Stimulated activated CD4-positive, alpha-beta T cell treated with anti-CD3 and anti-CD28 coated beads, TNF-alpha, amount 100 ng/mL, for 48 hours (primary cell): ENCODE measurements at regions not wholly inside any gene's neighbourhood (a gene's known extent, or its start where the extent isn't known, plus 50 kb on each side); places are given as distances from the start of the nearest gene placed in this dataset.
"Not testable (repeated sequence)": the region's sequence is repeated elsewhere in the genome, so short reads cannot be mapped to it uniquely, and the experiment has no call there.

ENCODE experiments used
- DNase-seq, 3 donors: peaks; one replicate each; pipeline ENCODE4 v3.0.0-alpha.2; 2020; ENCODE audit warnings: low read depth in 3 of 3

DNA sequence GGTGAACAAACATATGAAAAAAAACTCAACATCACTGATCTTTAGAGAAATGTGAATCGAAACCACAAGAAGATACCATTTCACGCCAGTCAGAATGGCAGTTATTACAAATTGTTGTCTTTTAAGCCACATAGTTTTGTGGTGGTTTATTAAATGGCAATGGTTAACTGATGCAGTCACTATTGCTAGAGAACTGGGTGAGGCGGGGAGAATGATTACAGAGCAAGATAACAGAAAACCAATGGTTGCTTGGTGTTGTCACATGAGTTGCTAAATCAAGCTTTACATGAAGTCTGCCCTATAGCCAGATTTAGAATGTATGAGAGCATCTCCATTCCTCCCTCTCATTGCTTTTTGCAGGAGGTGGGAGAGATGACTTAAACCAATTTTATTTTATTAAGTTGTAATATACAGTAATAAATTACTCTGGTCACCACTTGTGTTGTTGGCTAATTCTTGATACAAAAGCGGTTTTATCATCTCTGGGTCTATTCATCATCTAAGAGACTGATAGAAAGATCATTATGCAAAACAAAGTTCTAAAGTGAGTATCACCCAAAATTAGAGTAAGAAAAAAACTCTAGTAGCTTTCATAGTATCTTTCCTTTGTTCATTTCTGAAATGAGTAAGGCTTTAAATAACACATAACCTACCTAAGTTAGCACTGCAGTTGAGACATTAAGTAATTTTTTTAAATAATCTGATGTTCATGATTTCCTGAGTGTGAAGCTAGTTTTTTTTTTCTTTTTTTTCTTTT, 859.5 kb downstream of the STIM2 start:
- no peak for DNase-seq

- no peak for DNase-seq
Observed at GRCh38 chr4:27721193-27721592, 860.6 kb downstream of the STIM2 start.

GRCh38 chr4:27728892-27729291, 868.3 kb downstream of the STIM2 start:
- DNase-seq, result no peak

DNA sequence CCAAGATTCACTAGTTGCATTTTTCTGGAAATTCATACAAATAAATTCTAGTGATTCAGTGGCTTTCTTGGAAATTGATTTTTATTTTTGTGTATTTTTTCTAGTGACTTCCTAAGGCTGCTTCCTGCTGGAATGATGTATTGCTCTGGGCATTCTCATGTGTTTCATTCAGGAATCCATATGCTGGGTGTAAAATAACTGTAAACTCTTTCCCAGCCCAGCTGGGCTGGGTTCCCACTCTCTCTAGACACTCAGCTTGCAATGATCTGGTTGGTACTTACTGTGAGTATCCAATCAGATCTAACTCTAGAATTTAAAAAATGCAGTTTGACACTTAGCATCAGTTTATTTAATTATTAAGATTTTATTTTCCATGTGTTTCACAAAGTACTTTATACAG, 882.2 kb downstream of the STIM2 start:
- DNase-seq, result no peak

DNA sequence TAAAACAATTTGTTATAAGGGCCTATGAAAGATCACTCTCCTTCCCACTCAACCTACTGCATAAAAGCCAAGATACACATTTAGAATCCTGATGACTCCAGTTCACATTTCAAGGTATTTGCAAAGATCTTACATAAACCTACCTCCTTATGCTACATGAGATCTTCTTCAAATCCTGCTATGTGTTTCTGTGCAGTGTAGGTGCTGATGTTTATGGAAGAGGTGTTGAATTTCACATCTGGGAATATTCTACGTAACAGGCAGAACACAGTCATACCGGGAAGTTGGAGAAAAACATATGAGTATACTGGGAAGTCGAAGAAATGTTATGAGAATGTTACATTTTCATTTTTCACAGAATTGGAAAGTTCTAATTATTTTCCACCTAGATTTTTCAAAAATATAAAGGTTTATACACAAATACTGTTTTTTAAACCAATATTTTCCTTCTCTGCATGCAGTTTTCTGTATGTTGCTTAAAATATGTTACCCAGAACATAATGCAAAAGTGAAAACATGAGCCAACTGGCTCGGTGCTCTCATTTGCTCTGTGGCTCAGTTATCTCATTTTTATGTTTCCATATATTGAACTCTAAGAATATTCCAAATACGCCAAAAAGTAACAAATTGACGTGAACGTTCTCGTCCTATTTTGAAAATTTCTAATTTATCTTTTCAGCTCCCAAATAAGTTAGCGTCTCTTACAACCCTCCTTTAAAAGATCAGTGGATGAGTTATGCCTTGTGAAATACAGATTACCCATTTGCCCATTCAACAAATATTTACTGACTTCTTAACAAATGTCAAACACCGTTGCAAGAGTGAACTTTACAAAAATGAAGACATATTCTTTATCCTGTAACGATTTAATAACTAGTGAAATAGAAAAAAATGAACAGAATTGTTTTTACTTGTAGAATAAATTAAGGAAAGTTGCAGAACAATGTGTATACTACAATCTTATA, 899.3 kb downstream of the STIM2 start:
- DNase-seq, result no peak

GRCh38 chr4:27763830-27764525, 903.3 kb downstream of the STIM2 start:
- no peak for DNase-seq

- no peak for DNase-seq
Observed at GRCh38 chr4:27764526-27764837, 903.8 kb downstream of the STIM2 start.

GRCh38 chr4:27770895-27771294, 910.3 kb downstream of the STIM2 start:
- DNase-seq, result no peak

DNA sequence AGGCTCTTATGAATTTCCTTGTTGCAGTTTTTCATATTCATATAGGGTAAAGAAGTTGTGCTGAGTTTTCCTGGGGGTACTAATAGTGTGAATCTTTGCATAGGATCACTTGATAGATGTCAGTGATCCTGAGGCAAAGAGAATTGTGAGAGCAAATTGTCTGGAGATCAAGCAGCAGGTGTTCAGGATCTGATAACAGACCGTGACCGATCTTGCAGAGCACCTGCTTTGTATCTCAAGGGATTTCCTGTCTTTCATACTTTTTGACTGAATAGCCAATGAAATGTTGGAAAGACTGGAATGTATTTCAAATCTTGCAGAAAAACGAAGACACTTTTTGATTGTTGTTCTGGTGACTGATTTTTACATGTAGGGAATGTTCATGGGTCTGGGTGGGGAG, 914.5 kb downstream of the STIM2 start:
- no peak for DNase-seq

DNA sequence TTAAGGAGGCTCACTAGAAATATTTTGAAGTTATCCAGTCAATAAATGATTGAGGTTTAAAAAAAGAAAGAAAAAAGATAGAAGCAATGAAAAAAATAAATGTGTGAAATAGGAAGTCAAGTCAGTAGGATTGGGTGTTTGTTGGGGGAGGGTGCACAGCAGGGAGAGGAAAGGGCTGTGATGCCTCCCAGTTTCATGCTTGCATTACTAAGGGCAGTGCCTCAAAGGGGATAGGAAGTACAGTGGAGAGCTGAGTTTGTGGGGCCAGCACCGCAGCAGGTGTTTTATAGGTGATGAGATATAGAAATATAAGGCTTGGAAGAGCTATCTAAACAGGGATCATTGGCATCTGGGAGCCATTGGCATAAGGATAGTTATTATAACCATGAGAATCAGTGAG, 919.2 kb downstream of the STIM2 start:
- no peak for DNase-seq

- DNase-seq, result no peak
Observed at GRCh38 chr4:27787195-27787594, 926.6 kb downstream of the STIM2 start.

DNA sequence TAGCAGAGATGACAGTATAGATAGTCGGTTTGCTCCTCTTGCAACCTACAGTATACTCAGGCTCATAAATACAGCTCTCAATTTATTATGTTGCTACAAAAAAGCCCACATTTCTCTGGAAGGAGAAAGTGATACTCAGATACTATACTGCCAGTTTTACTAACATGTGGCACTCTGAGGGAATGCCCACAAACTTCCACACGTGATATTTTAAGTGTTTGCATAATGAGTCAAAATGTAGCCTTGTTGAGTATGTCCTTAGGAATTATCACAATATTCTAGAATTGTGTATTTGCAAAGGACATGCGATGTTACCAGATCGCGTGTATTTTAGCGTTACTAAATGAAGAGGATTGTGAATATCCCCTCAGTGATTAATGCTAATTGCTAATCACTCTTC, 929.1 kb downstream of the STIM2 start:
- no peak for DNase-seq

DNA sequence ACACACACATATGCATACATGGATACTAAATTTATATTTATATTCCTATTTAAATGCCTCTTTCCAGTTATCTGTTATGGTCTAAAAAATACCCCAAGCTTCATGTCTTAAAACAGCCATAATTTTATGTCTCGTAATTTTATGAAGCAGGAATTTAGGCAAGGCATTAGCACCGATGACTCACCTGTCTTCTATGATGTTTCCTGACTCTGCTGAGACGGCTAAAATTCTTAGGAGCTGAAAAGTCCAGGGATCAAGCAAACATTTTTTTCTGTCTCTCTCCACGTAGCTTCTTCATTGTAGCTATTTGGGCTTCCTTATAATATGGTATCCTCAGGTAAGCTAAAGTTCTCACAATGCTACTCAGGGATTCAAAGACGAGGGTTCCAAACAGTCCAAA, 930.3 kb downstream of the STIM2 start:
- DNase-seq, result no peak

DNA sequence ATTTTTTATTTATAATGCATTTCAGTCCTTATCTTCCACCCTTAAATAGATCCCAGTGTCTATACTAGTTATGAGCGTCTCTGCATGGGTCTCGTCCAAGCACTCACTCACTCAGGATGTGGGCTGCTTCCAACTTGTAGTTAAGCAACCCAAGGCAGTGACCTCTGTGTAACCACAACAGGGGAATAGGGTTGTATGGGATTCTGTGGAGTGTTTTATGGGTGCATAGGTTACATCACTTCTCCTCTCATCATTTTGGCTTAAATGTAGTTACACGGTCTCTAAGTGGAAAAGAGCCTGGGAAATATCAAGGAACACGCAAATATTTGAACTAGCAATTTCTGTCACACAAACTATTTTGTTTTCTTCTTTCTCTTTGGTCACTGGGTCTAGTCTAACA, 931.0 kb downstream of the STIM2 start:
- DNase-seq, result no peak

- DNase-seq, result no peak
Observed at GRCh38 chr4:27807207-27807606, 946.6 kb downstream of the STIM2 start.

DNA sequence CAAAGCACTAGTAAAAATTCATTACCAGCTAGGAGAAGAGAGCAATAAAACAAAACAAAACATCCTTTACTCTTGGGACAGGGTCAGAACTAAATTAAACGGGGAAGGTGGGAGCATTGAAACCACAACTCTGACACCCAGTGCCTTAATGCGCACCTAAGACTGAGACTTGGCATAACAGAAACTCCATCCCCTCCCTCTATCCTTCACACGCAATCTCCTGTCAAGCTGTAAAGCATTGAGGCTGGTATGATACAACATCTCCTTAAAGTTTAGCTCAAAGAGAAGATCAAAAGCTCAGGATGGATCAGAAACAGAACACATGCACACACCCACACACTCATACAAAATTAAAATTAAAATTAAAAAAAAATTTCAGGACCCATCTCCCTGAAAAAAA, 951.3 kb downstream of the STIM2 start:
- DNase-seq, result no peak

DNA sequence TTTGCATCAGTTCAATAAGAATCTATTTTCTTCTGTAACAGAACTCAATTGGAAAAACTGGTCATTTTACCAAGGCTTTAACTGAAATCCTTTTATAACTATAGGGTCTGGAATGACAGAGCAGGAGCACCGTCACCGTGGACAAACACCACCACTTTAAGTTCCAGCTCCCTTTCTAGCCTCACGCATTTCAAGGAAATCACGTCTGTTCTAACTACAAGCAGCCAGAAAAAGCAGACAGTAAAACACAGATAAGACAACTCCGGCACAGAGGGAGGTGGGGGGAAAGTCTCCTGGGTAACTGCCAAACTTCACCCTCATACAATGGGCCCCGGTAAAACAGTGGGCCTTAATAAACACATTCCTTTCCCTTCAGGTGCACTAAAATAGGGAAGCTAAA, 952.6 kb downstream of the STIM2 start:
- not testable (repeated sequence) for DNase-seq

- not testable (repeated sequence) for DNase-seq
Observed at GRCh38 chr4:27813699-27814425, 953.2 kb downstream of the STIM2 start.

- no peak for DNase-seq
Observed at GRCh38 chr4:27819246-27819645, 958.6 kb downstream of the STIM2 start.

DNA sequence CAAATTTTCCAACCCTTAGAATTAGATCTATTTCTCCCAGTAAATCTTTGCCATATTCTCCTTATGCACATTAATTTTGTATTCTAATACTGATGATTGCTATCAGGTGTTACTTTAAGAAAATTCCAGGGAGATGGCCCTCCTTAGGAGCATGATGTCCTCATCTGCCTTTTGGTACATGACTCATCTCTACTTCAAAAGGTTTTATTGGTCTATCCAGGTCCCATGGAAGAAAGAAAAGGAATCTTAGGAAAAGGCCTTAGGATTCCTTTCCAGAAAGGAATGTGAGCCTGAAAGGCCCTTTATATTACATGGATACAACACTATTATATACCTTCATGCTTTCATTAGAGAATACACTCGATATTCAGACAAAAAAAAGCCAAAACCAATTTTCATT, 968.2 kb downstream of the STIM2 start:
- no peak for DNase-seq

- DNase-seq, result no peak
Observed at GRCh38 chr4:27830251-27830650, 969.6 kb downstream of the STIM2 start.

- DNase-seq, result no peak
Observed at GRCh38 chr4:27835851-27836250, 975.2 kb downstream of the STIM2 start.
